Mesenchymal stem cell (in vitro differentiated cells and primary cell): ENCODE measurements at regions not wholly inside any gene's neighbourhood (a gene's known extent, or its start where the extent isn't known, plus 50 kb on each side); places are given as distances from the start of the nearest gene placed in this dataset.

Source experiments
- DNase-seq: peaks from one replicate; pipeline ENCODE4 v3.0.0-alpha.2; 2013
- H2AFZ ChIP-seq: one replicate; pipeline ENCODE4 v1.6.1; 2013; ENCODE audit warnings: low read depth, mild to moderate bottlenecking, control low read depth, inconsistent platforms, low read length, moderate library complexity
- H2AK5ac ChIP-seq: 2 replicates; pipeline ENCODE4 v1.6.1; 2013; ENCODE audit warnings: low read length, moderate library complexity, mild to moderate bottlenecking, inconsistent platforms; ENCODE audit not compliant: severe bottlenecking
- H2BK120ac ChIP-seq: one replicate; pipeline ENCODE4 v1.6.1; 2013; ENCODE audit warnings: low read depth, mild to moderate bottlenecking, inconsistent platforms, low read length, moderate library complexity
- H2BK12ac ChIP-seq, 2 experiments: one replicate each; pipeline ENCODE4 v1.6.1; 2013; ENCODE audit warnings: inconsistent platforms in 2 of 2, low read length in 2 of 2, mild to moderate bottlenecking in 2 of 2, moderate library complexity in 2 of 2, control low read depth in 1 of 2
- H2BK15ac ChIP-seq: one replicate; pipeline ENCODE4 v1.6.1; 2013; ENCODE audit warnings: mild to moderate bottlenecking, low read depth, inconsistent platforms; ENCODE audit not compliant: poor library complexity, severe bottlenecking
- H2BK5ac ChIP-seq: 2 replicates; pipeline ENCODE4 v1.6.1; 2013; ENCODE audit warnings: low read depth, mild to moderate bottlenecking, low read length, control low read depth, inconsistent platforms; ENCODE audit not compliant: poor library complexity, severe bottlenecking
- H3K14ac ChIP-seq, 2 experiments: one replicate each; pipeline ENCODE4 v1.6.1; 2013; ENCODE audit warnings: inconsistent platforms in 2 of 2, low read length in 2 of 2, control low read depth in 1 of 2, mild to moderate bottlenecking in 1 of 2, moderate library complexity in 1 of 2
- H3K18ac ChIP-seq, 2 experiments: one replicate each; pipeline ENCODE4 v1.6.1; 2013; ENCODE audit warnings: inconsistent platforms in 2 of 2, low read length in 2 of 2, control low read depth in 1 of 2, low read depth in 1 of 2, mild to moderate bottlenecking in 1 of 2
- H3K23ac ChIP-seq, 2 experiments: one replicate each; pipeline ENCODE4 v1.6.1; 2013; ENCODE audit warnings: inconsistent platforms in 2 of 2, low read length in 2 of 2, mild to moderate bottlenecking in 2 of 2, moderate library complexity in 2 of 2, control low read depth in 1 of 2
- H3K27ac ChIP-seq: 2 replicates; pipeline ENCODE4 v1.5.1; 2013; ENCODE audit warnings: mild to moderate bottlenecking, moderate library complexity, low read length, control low read depth, inconsistent platforms; ENCODE audit not compliant: poor library complexity, severe bottlenecking
- H3K27me3 ChIP-seq, 2 experiments: 2 replicates each; pipeline versions ENCODE4 v1.6.1 to v1.7.0; 2013; ENCODE audit warnings: low read length in 2 of 2, mild to moderate bottlenecking in 2 of 2, moderate library complexity in 2 of 2, control low read depth in 1 of 2, inconsistent platforms in 1 of 2; ENCODE audit not compliant: control insufficient read depth in 1 of 2, insufficient read depth in 1 of 2
- H3K36me3 ChIP-seq, 2 experiments: 2 replicates each; pipeline versions ENCODE4 v1.6.1 to v1.7.0; 2013; ENCODE audit warnings: low read length in 2 of 2, control low read depth in 1 of 2, inconsistent platforms in 1 of 2, low read depth in 1 of 2, mild to moderate bottlenecking in 1 of 2; ENCODE audit not compliant: insufficient read depth in 2 of 2, control insufficient read depth in 1 of 2
- H3K4ac ChIP-seq, 2 experiments: one replicate each; pipeline ENCODE4 v1.6.1; 2013; ENCODE audit warnings: inconsistent platforms in 2 of 2, low read length in 2 of 2, mild to moderate bottlenecking in 2 of 2, moderate library complexity in 2 of 2, control low read depth in 1 of 2, low read depth in 1 of 2
- H3K4me1 ChIP-seq: 2 replicates; pipeline ENCODE4 v1.6.1; 2013; ENCODE audit warnings: low read depth, low read length, control low read depth; ENCODE audit not compliant: control insufficient read depth, insufficient read depth
- H3K4me2 ChIP-seq: 2 replicates; pipeline ENCODE4 v1.6.1; 2013; ENCODE audit warnings: low read length, mild to moderate bottlenecking, inconsistent platforms; ENCODE audit not compliant: poor library complexity, severe bottlenecking
- H3K4me3 ChIP-seq, 2 experiments: 2 replicates each; pipeline versions ENCODE4 v1.5.1 to v1.7.0; 2013; ENCODE audit warnings: low read length in 2 of 2, mild to moderate bottlenecking in 2 of 2, control low read depth in 1 of 2, low read depth in 1 of 2; ENCODE audit not compliant: insufficient read depth in 1 of 2
- H3K79me1 ChIP-seq: replicated peaks from 2 replicates; pipeline ENCODE4 v1.6.1; 2013; ENCODE audit warnings: mild to moderate bottlenecking, control low read depth, low read length, inconsistent platforms; ENCODE audit not compliant: poor library complexity, severe bottlenecking
- H3K9ac ChIP-seq: 2 replicates; pipeline ENCODE4 v1.7.0; 2013; ENCODE audit warnings: mild to moderate bottlenecking, low read length, moderate library complexity
- H3K9me3 ChIP-seq: 2 replicates; pipeline ENCODE4 v1.7.0; 2013; ENCODE audit warnings: mild to moderate bottlenecking, low read length; ENCODE audit not compliant: control insufficient read depth
- H4K8ac ChIP-seq: one replicate; pipeline ENCODE4 v1.6.1; 2013; ENCODE audit warnings: inconsistent platforms, mild to moderate bottlenecking, low read length, moderate library complexity
- H4K91ac ChIP-seq: one replicate; pipeline ENCODE4 v1.6.1; 2013; ENCODE audit warnings: mild to moderate bottlenecking, low read length, inconsistent platforms
- WGBS: methylation state at CpG from one replicate; pipeline ENCODE4 v1.1.7; 2013; ENCODE audit warnings: mixed read lengths; 5-methylcytosine and 5-hydroxymethylcytosine counted together

GRCh38 chr9:117958726-117959125 lies 254.5 kb downstream of the TLR4 start:
- no peak overlapping the region for H2BK5ac ChIP-seq
- no peak overlapping the region for H2BK12ac ChIP-seq
- no peak overlapping the region for H3K4ac ChIP-seq
- H3K4me2 ChIP-seq, result no peak overlapping the region
- no peak overlapping the region for H2BK15ac ChIP-seq
- DNase-seq, result no peak
- H2AK5ac ChIP-seq, result no peak overlapping the region
- no peak overlapping the region for H3K18ac ChIP-seq
- no peak overlapping the region for H4K91ac ChIP-seq
- no peak overlapping the region for H3K14ac ChIP-seq
- no peaks in the 10 kb centered on the region for H3K27me3 ChIP-seq
- no peaks in the 10 kb centered on the region for H3K79me1 ChIP-seq
- no peak overlapping the region for H4K8ac ChIP-seq
- no peak overlapping the region for H3K9ac ChIP-seq
- no peaks in the 10 kb centered on the region for H3K36me3 ChIP-seq
- H3K23ac ChIP-seq, result no peak overlapping the region
- H2AFZ ChIP-seq, result no peak overlapping the region
- no peaks in the 10 kb centered on the region for H3K4me1 ChIP-seq
- no peak overlapping the region for H3K27ac ChIP-seq
- H3K9me3 ChIP-seq, result no peaks in the 10 kb centered on the region
- H3K4me3 ChIP-seq, result no peak overlapping the region
- 90% methylated on average over 2 of the region's 2 CpGs for WGBS
- H2BK120ac ChIP-seq, result no peak overlapping the region

GRCh38 chr9:117963493-117964090 lies 259.4 kb downstream of the TLR4 start:
- H2BK5ac ChIP-seq, result no peak overlapping the region
- H3K27me3 ChIP-seq, result no peaks in the 10 kb centered on the region
- H3K4ac ChIP-seq, result no peak overlapping the region
- H2BK15ac ChIP-seq, result no peak overlapping the region
- no peak overlapping the region for H3K18ac ChIP-seq
- H4K91ac ChIP-seq, result no peak overlapping the region
- no peaks in the 10 kb centered on the region for H3K36me3 ChIP-seq
- no peak overlapping the region for H2BK120ac ChIP-seq
- H3K9ac ChIP-seq, result no peak overlapping the region
- no peak for DNase-seq
- H4K8ac ChIP-seq, result no peak overlapping the region
- no peak overlapping the region for H3K4me3 ChIP-seq
- H3K9me3 ChIP-seq, result no peaks in the 10 kb centered on the region
- WGBS, result 83% methylated on average over 1 of the region's 1 CpG
- no peak overlapping the region for H2BK12ac ChIP-seq
- H3K23ac ChIP-seq, result no peak overlapping the region
- no peak overlapping the region for H3K14ac ChIP-seq
- H2AFZ ChIP-seq, result no peak overlapping the region
- H3K4me2 ChIP-seq, result no peak overlapping the region
- no peak overlapping the region for H2AK5ac ChIP-seq
- no peak overlapping the region for H3K27ac ChIP-seq
- H3K4me1 ChIP-seq, result no peaks in the 10 kb centered on the region
- H3K79me1 ChIP-seq, result no peaks in the 10 kb centered on the region

DNA sequence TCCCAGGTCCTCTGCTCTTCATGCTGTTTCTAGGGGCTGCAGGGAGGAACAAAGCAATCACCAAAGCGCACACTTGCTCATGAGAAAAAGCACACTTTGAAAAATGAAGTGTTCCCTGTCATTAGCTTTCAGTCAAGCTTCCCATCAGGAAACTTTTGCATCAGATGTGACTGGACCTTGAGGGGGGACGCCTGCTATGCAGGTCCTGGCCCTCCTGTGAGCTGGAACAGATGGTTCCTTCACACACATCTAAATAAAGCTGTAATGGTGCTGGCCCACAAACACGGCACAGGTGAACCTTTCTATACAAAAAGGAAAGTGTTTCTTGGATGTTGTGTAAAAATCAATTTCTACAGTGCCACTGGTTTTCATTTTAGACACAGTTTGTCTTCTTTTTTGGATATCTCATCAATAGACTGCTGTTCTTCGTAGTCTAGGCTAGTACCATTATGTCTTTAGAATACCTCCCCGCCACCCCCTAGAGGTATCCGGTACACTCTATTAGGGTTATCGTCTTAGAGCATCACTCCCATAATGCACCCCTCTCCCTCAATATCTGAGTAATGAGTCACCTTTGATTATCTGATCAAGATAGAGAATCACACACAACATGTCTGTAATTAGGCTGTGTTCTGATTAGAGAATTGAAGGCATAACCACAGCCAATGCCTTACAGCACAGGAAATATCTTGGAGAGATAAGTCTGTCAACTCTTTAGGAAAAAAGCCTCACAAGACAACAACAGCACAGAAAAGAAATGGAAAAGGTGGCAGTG lies 266.3 kb downstream of the TLR4 start:
- H2BK5ac ChIP-seq, result no peak overlapping the region
- H3K23ac ChIP-seq, result no peak overlapping the region
- H3K18ac ChIP-seq, result no peak overlapping the region
- DNase-seq, result no peak
- no peak overlapping the region for H3K9ac ChIP-seq
- no peak overlapping the region for H4K8ac ChIP-seq
- no peak overlapping the region for H2AK5ac ChIP-seq
- no peaks in the 10 kb centered on the region for H3K4me1 ChIP-seq
- H2BK12ac ChIP-seq, result no peak overlapping the region
- no peak overlapping the region for H3K4me2 ChIP-seq
- H4K91ac ChIP-seq, result no peak overlapping the region
- no peak overlapping the region for H3K14ac ChIP-seq
- no peak overlapping the region for H2AFZ ChIP-seq
- WGBS, result 81% methylated on average over 6 of the region's 7 CpGs
- no peak overlapping the region for H2BK120ac ChIP-seq
- H2BK15ac ChIP-seq, result no peak overlapping the region
- H3K36me3 ChIP-seq, result no peaks in the 10 kb centered on the region
- no peaks in the 10 kb centered on the region for H3K79me1 ChIP-seq
- H3K27ac ChIP-seq, result no peak overlapping the region
- H3K27me3 ChIP-seq, result no peaks in the 10 kb centered on the region
- H3K9me3 ChIP-seq, result no peaks in the 10 kb centered on the region
- no peak overlapping the region for H3K4me3 ChIP-seq
- H3K4ac ChIP-seq, result no peak overlapping the region

- Histone ChIP-seq H2BK5ac (no peak overlapping the region), H3K79me1 (no peaks in the 10 kb centered on the region), H3K9me3 (no peaks in the 10 kb centered on the region), H4K8ac (no peak overlapping the region), H3K4ac (no peak overlapping the region), H3K4me2 (no peak overlapping the region), H2BK12ac (no peak overlapping the region), H3K9ac (no peak overlapping the region), H3K23ac (no peak overlapping the region), H3K4me3 (no peak overlapping the region), H3K4me1 (no peaks in the 10 kb centered on the region), H2BK15ac (no peak overlapping the region), H2AFZ (no peak overlapping the region), H3K18ac (no peak overlapping the region), H3K36me3 (no peaks in the 10 kb centered on the region), H2BK120ac (no peak overlapping the region), H2AK5ac (no peak overlapping the region), H4K91ac (no peak overlapping the region), H3K27ac (no peak overlapping the region), H3K27me3 (no peaks in the 10 kb centered on the region), H3K14ac (no peak overlapping the region)
- WGBS, result 72% methylated on average over 2 of the region's 3 CpGs
- no peak for DNase-seq
These were observed 269.9 kb downstream of the TLR4 start for GRCh38 chr9:117974108-117974507.
